ENCODE measurements at regions not wholly inside any gene's neighbourhood (a gene's known extent, or its start where the extent isn't known, plus 50 kb on each side); places are given as distances from the start of the nearest gene placed in this dataset.

DNA sequence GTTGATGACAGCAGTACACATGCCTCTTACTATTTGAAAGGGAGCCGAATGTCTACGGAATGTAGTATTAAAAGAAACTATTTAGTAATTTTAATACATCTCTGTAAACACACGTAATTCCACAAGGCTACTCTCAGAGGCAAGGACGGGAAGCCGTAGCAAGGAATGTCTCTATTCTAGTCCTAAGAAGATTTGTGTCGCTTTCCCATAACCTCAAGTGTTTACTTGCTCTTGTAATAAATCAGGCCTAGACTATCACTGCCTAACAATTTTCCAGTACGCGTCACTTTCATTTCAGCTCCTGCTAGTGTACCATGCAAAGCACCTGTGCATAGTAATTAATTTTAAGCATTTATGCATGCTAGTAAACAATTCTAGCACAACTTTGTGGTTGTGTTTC lies 86.7 kb downstream of the OR13H1 start:
- 8% methylated on average over 4 of the region's 8 CpGs for WGBS
- peaks cover 0 to 65% of the 10 kb centered on the region in 2 experiments for H3K27me3 ChIP-seq (ENCODE audit: control insufficient read depth in 1 of 2, insufficient read depth in 1 of 2, low read length in 2 of 2)
- H3K79me1 ChIP-seq (replicated peaks; ENCODE audit: low read length, poor library complexity, severe bottlenecking): no peaks in the 10 kb centered on the region
- no peak overlapping the region for H3K9ac ChIP-seq (ENCODE audit: low read length)
- H3K4ac ChIP-seq (ENCODE audit: low read depth in 1 of 2, low read length in 2 of 2): no peak overlapping the region
- H3K23ac ChIP-seq (ENCODE audit: low read length in 2 of 2): no peak overlapping the region
- no peak overlapping the region for H2BK120ac ChIP-seq (ENCODE audit: low read depth, low read length)
- no peaks in the 10 kb centered on the region for H3K36me3 ChIP-seq (ENCODE audit: control insufficient read depth in 1 of 2, insufficient read depth in 2 of 2, low read depth in 1 of 2, low read length in 2 of 2)
- no peak overlapping the region for H2AK5ac ChIP-seq (ENCODE audit: low read length, severe bottlenecking)
- H4K8ac ChIP-seq (ENCODE audit: low read length): no peak overlapping the region
- no peak overlapping the region for H3K4me3 ChIP-seq (ENCODE audit: insufficient read depth in 1 of 2, low read depth in 1 of 2, low read length in 2 of 2)
- no peak overlapping the region for H2AFZ ChIP-seq (ENCODE audit: low read depth, low read length)
- no peak overlapping the region for H3K18ac ChIP-seq (ENCODE audit: low read depth in 1 of 2, low read length in 2 of 2)
- no peak overlapping the region for H4K91ac ChIP-seq (ENCODE audit: low read length)
- peak; percentile 71 for DNase-seq
- no peak overlapping the region for H2BK12ac ChIP-seq (ENCODE audit: low read length in 2 of 2)
- H3K9me3 ChIP-seq (ENCODE audit: control insufficient read depth, low read length): no peaks in the 10 kb centered on the region
- H3K4me2 ChIP-seq (ENCODE audit: low read length, poor library complexity, severe bottlenecking): no peak overlapping the region
- no peak overlapping the region for H2BK15ac ChIP-seq (ENCODE audit: low read depth, poor library complexity, severe bottlenecking)
- no peak overlapping the region for H3K14ac ChIP-seq (ENCODE audit: low read length in 2 of 2)
- H3K27ac ChIP-seq (ENCODE audit: low read length, poor library complexity, severe bottlenecking): no peak overlapping the region
- no peaks in the 10 kb centered on the region for H3K4me1 ChIP-seq (ENCODE audit: control insufficient read depth, insufficient read depth, low read depth, low read length)
- no peak overlapping the region for H2BK5ac ChIP-seq (ENCODE audit: low read depth, low read length, poor library complexity, severe bottlenecking)

DNA sequence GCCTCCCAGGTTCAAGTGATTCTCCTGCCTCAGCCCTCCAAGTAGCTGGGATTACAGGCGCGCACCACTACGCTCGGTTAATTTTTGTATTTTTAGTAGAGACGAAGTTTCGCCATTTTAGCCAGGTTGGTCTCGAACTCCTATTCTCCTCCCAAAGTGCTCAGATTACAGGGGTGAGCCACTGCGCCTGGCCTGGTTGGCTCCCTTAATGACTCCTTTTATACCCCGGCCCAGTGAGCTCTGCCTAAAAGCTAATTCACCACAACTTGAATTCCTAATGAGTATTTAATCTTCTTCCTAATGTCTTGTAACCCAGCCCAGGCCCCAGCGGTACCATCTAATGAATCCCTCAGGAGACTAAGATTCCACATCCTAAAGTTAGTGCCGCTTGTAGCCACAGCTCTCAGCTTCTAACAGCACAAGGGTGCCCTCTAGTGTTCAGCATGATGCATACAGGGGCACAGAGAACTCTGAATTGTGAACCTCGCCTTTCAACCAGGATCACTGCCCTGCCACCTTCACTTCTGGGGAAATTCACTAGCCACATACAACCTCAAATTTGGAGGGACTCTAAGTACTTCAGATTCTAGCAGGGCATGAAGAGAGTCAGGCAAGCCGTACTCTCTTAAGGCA lies 89.5 kb downstream of the OR13H1 start:
- Histone ChIP-seq H3K9ac (ENCODE audit: low read length) (no peak overlapping the region), H2AFZ (ENCODE audit: low read depth, low read length) (no peak overlapping the region), H3K9me3 (ENCODE audit: control insufficient read depth, low read length) (no peaks in the 10 kb centered on the region), H2BK120ac (ENCODE audit: low read depth, low read length) (no peak overlapping the region), H3K18ac (ENCODE audit: low read depth in 1 of 2, low read length in 2 of 2) (no peak overlapping the region), H3K4ac (ENCODE audit: low read depth in 1 of 2, low read length in 2 of 2) (no peak overlapping the region), H3K4me2 (ENCODE audit: low read length, poor library complexity, severe bottlenecking) (no peak overlapping the region), H3K23ac (ENCODE audit: low read length in 2 of 2) (no peak overlapping the region), H4K8ac (ENCODE audit: low read length) (no peak overlapping the region), H3K36me3 (ENCODE audit: control insufficient read depth in 1 of 2, insufficient read depth in 2 of 2, low read depth in 1 of 2, low read length in 2 of 2) (no peaks in the 10 kb centered on the region), H2BK5ac (ENCODE audit: low read depth, low read length, poor library complexity, severe bottlenecking) (no peak overlapping the region), H3K4me3 (ENCODE audit: insufficient read depth in 1 of 2, low read depth in 1 of 2, low read length in 2 of 2) (no peak overlapping the region), H3K27ac (ENCODE audit: low read length, poor library complexity, severe bottlenecking) (no peak overlapping the region), H3K4me1 (ENCODE audit: control insufficient read depth, insufficient read depth, low read depth, low read length) (no peaks in the 10 kb centered on the region), H2AK5ac (ENCODE audit: low read length, severe bottlenecking) (no peak overlapping the region), H4K91ac (ENCODE audit: low read length) (no peak overlapping the region), H3K79me1 (replicated peaks; ENCODE audit: low read length, poor library complexity, severe bottlenecking) (no peaks in the 10 kb centered on the region), H3K14ac (ENCODE audit: low read length in 2 of 2) (no peak overlapping the region), H2BK15ac (ENCODE audit: low read depth, poor library complexity, severe bottlenecking) (no peak overlapping the region), H2BK12ac (ENCODE audit: low read length in 2 of 2) (no peak overlapping the region), H3K27me3 (ENCODE audit: control insufficient read depth in 1 of 2, insufficient read depth in 1 of 2, low read length in 2 of 2) (peaks cover 0 to 55% of the 10 kb centered on the region in 2 experiments)
- WGBS: 62% methylated on average over 11 of the region's 13 CpGs
- DNase-seq: peak; percentile 51

DNA sequence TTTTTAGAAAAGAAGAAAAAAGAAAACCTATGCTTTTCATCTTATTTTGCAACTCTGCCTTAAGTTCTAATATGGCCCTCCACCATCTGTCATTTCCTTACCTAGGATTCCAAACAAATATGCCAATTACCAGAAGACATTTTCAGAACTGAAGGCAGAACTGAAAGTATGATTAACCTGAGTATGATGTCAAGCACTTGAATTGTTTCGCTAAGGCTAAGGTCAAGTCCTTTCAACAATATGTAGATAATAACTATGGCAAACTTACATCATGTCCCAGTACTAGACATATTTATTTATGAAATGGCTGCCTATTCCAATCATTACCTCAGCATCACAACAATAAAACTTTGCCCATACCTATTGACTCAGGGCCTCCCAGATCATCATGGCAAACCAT lies 91.0 kb downstream of the OR13H1 start:
- no peak for DNase-seq
- Histone ChIP-seq H3K79me1 (replicated peaks; ENCODE audit: low read length, poor library complexity, severe bottlenecking) (no peaks in the 10 kb centered on the region), H3K4me1 (ENCODE audit: control insufficient read depth, insufficient read depth, low read depth, low read length) (no peaks in the 10 kb centered on the region), H2AFZ (ENCODE audit: low read depth, low read length) (no peak overlapping the region), H3K18ac (ENCODE audit: low read depth in 1 of 2, low read length in 2 of 2) (no peak overlapping the region), H2AK5ac (ENCODE audit: low read length, severe bottlenecking) (no peak overlapping the region), H3K9ac (ENCODE audit: low read length) (no peak overlapping the region), H3K36me3 (ENCODE audit: control insufficient read depth in 1 of 2, insufficient read depth in 2 of 2, low read depth in 1 of 2, low read length in 2 of 2) (no peaks in the 10 kb centered on the region), H3K14ac (ENCODE audit: low read length in 2 of 2) (no peak overlapping the region), H3K27me3 (ENCODE audit: control insufficient read depth in 1 of 2, insufficient read depth in 1 of 2, low read length in 2 of 2) (peaks cover 0 to 53% of the 10 kb centered on the region in 2 experiments), H3K4ac (ENCODE audit: low read depth in 1 of 2, low read length in 2 of 2) (no peak overlapping the region), H4K8ac (ENCODE audit: low read length) (no peak overlapping the region), H4K91ac (ENCODE audit: low read length) (no peak overlapping the region), H2BK120ac (ENCODE audit: low read depth, low read length) (no peak overlapping the region), H2BK5ac (ENCODE audit: low read depth, low read length, poor library complexity, severe bottlenecking) (no peak overlapping the region), H3K9me3 (ENCODE audit: control insufficient read depth, low read length) (no peaks in the 10 kb centered on the region), H2BK15ac (ENCODE audit: low read depth, poor library complexity, severe bottlenecking) (no peak overlapping the region), H3K4me3 (ENCODE audit: insufficient read depth in 1 of 2, low read depth in 1 of 2, low read length in 2 of 2) (no peak overlapping the region), H3K4me2 (ENCODE audit: low read length, poor library complexity, severe bottlenecking) (no peak overlapping the region), H2BK12ac (ENCODE audit: low read length in 2 of 2) (no peak overlapping the region), H3K23ac (ENCODE audit: low read length in 2 of 2) (no peak overlapping the region), H3K27ac (ENCODE audit: low read length, poor library complexity, severe bottlenecking) (no peak overlapping the region)
- no CpG with 5 or more reads among the region's 1 CpG for WGBS

DNA sequence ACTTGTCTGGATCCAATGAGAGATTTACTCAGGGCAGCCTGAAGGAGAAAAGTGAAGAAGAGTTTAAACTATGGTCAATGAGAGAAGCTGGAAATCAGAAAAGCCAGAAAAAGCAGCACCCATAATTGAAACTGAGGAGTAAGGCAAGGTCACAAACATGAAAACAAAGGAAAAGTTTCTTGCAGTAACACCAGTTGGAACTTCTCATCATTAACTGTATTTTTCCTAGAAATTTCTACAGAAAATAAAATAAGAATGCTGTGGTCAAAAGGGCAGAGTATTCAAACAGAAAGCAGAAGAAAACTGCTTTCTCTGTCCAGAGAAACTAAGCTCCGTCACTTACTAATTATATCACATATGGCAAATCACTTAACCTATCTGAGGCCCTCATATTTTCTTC lies 102.2 kb downstream of the OR13H1 start:
- no peak overlapping the region for H2BK120ac ChIP-seq (ENCODE audit: low read depth, low read length)
- no peak overlapping the region for H2BK15ac ChIP-seq (ENCODE audit: low read depth, poor library complexity, severe bottlenecking)
- no peak overlapping the region for H3K18ac ChIP-seq (ENCODE audit: low read depth in 1 of 2, low read length in 2 of 2)
- no peak overlapping the region for H3K9ac ChIP-seq (ENCODE audit: low read length)
- no peak overlapping the region for H2BK12ac ChIP-seq (ENCODE audit: low read length in 2 of 2)
- H3K23ac ChIP-seq (ENCODE audit: low read length in 2 of 2): no peak overlapping the region
- H4K8ac ChIP-seq (ENCODE audit: low read length): no peak overlapping the region
- no peak overlapping the region for H3K4ac ChIP-seq (ENCODE audit: low read depth in 1 of 2, low read length in 2 of 2)
- no peak overlapping the region for H4K91ac ChIP-seq (ENCODE audit: low read length)
- no peak overlapping the region for H3K4me2 ChIP-seq (ENCODE audit: low read length, poor library complexity, severe bottlenecking)
- no peak overlapping the region for H2AFZ ChIP-seq (ENCODE audit: low read depth, low read length)
- H3K27ac ChIP-seq (ENCODE audit: low read length, poor library complexity, severe bottlenecking): no peak overlapping the region
- H3K14ac ChIP-seq (ENCODE audit: low read length in 2 of 2): no peak overlapping the region
- H2AK5ac ChIP-seq (ENCODE audit: low read length, severe bottlenecking): no peak overlapping the region
- H3K79me1 ChIP-seq (replicated peaks; ENCODE audit: low read length, poor library complexity, severe bottlenecking): no peaks in the 10 kb centered on the region
- DNase-seq: no peak
- no peaks in the 10 kb centered on the region for H3K36me3 ChIP-seq (ENCODE audit: control insufficient read depth in 1 of 2, insufficient read depth in 2 of 2, low read depth in 1 of 2, low read length in 2 of 2)
- no peaks in the 10 kb centered on the region for H3K9me3 ChIP-seq (ENCODE audit: control insufficient read depth, low read length)
- no peaks in the 10 kb centered on the region for H3K4me1 ChIP-seq (ENCODE audit: control insufficient read depth, insufficient read depth, low read depth, low read length)
- WGBS: no CpG with 5 or more reads among the region's 1 CpG
- no peak overlapping the region for H2BK5ac ChIP-seq (ENCODE audit: low read depth, low read length, poor library complexity, severe bottlenecking)
- no peak overlapping the region for H3K4me3 ChIP-seq (ENCODE audit: insufficient read depth in 1 of 2, low read depth in 1 of 2, low read length in 2 of 2)
- H3K27me3 ChIP-seq (ENCODE audit: control insufficient read depth in 1 of 2, insufficient read depth in 1 of 2, low read length in 2 of 2): peaks cover 0 to 66% of the 10 kb centered on the region in 2 experiments
